Adrenal gland (tissue), 9 donors: ENCODE measurements at regions not wholly inside any gene's neighbourhood (a gene's known extent, or its start where the extent isn't known, plus 50 kb on each side); places are given as distances from the start of the nearest gene placed in this dataset.

Experiments used
- DNase-seq, 7 donors: peaks; one replicate each; pipeline ENCODE4 v3.0.0-alpha.2; 2019 to 2020
- H3K27ac ChIP-seq, 5 donors: fragments of 200-600 bp; sonication (generic) in 4 of 5; 1 replicate in 3 of 5; 2 replicates in 2 of 5; pipeline versions ENCODE4 v1.5.1 to v1.8.0; 2016 to 2020; ENCODE audit warnings: mild to moderate bottlenecking in 1 of 5
- H3K27me3 ChIP-seq: fragments of 200-600 bp; 2 replicates; pipeline ENCODE4 v1.8.0; 2021
- H3K36me3 ChIP-seq, 2 donors: fragments of 200-600 bp; replicated peaks in 1 of 2; 1 replicate in 1 of 2; 2 replicates in 1 of 2; pipeline versions ENCODE4 v1.5.1 to v1.8.0; 2018 to 2022
- H3K4me1 ChIP-seq, 2 donors: fragments of 200-600 bp; replicated peaks in 1 of 2; 1 replicate in 1 of 2; 2 replicates in 1 of 2; pipeline versions ENCODE4 v1.5.1 to v1.8.0; 2018 to 2021
- H3K4me3 ChIP-seq, 4 donors: fragments of 200-600 bp; sonication (generic) in 3 of 4; one replicate each; pipeline ENCODE4 v1.5.1; 2016 to 2018
- H3K9me3 ChIP-seq, 3 donors: fragments of 200-600 bp; sonication (generic) in 1 of 3; replicated peaks in 1 of 3; 1 replicate in 2 of 3; 2 replicates in 1 of 3; pipeline versions ENCODE4 v1.5.1 to v1.8.0; 2016 to 2021
- CTCF ChIP-seq, 6 experiments: fragments of 450-650 bp in 4 of 6; fragments of 200-600 bp in 2 of 6; sonication (generic) in 1 of 6; IDR thresholded peaks; 1 replicate in 5 of 6; 2 replicates in 1 of 6; pipeline versions ENCODE4 v1.5.1 to v1.8.0; 2016 to 2021; ENCODE audit warnings: antibody characterized with exemption in 6 of 6, mild to moderate bottlenecking in 2 of 6, moderate library complexity in 1 of 6
- POLR2A ChIP-seq, 2 donors: fragments of 450-650 bp; IDR thresholded peaks; one replicate each; pipeline ENCODE4 v1.6.1; 2017; ENCODE audit warnings: antibody characterized with exemption in 2 of 2, mild to moderate bottlenecking in 2 of 2, moderate library complexity in 1 of 2
- WGBS, 4 donors: extraction: QIAGEN DNeasy Blood & Tissue Kit in 2 of 4; methylation state at CpG; one replicate each; pipeline versions ENCODE4 v1.1.5 to v1.1.7; 2013 to 2017; 5-methylcytosine and 5-hydroxymethylcytosine counted together
- intact Hi-C, 2 donors: fragments of 100-400 bp; cut with DNase I; formaldehyde crosslinking; loops; one replicate each; pipeline versions ENCODE4 v1.14.1 to v1.15.0; 2022 to 2023
- donor health status: healthy with polysubstance abuse.
- donor health status: Bipolar disorder and iron deficiency.
- donor health status: DM: yes; HTN: yes; CAD: no.
- donor health status: DM: no; HTN: no; CAD: no.
- donor health status: DM: no; HTN: no; CAD: no.

GRCh38 chr2:150066490-150066889, 421.0 kb downstream of the RND3 start:
- no peak overlapping the region for H3K4me3 ChIP-seq
- WGBS, 4 donors, result 50 to 71% (median 67%) methylated on average over 1 of the region's 1 CpG

GRCh38 chr2:150063931-150064548, 423.4 kb downstream of the RND3 start:
- H3K4me1 ChIP-seq, result peaks cover 0 to 4% of the 10 kb centered on the region in 2 donors
- intact Hi-C loops, result no loop called here
- no peaks in the 10 kb centered on the region for H3K9me3 ChIP-seq
- 88 to 94% (median 91%) methylated on average over 6 of the region's 6 CpGs for WGBS, 4 donors
- no peak overlapping the region for H3K4me3 ChIP-seq
- no peaks in the 10 kb centered on the region for H3K27me3 ChIP-seq
- H3K27ac ChIP-seq, result no peak overlapping the region
- no peak for DNase-seq
- TF ChIP-seq CTCF (IDR thresholded peaks at IDR 0.05), result no peak
- no peak for TF ChIP-seq POLR2A (IDR thresholded peaks at IDR 0.05)
- H3K36me3 ChIP-seq, result no peaks in the 10 kb centered on the region

More at GRCh38 chr2:150066490-150066889, 421.0 kb downstream of the RND3 start:
- intact Hi-C loops, result no loop called here
- Histone ChIP-seq H3K27ac (no peak overlapping the region), H3K9me3 (no peaks in the 10 kb centered on the region), H3K36me3 (no peaks in the 10 kb centered on the region), H3K4me1 (peaks cover 0 to 4% of the 10 kb centered on the region in 2 donors), H3K27me3 (no peaks in the 10 kb centered on the region)
- TF ChIP-seq POLR2A (IDR thresholded peaks at IDR 0.05) (no peak), CTCF (IDR thresholded peaks at IDR 0.05) (no peak)
- no peak for DNase-seq

- Histone ChIP-seq H3K4me3 (no peak overlapping the region), H3K36me3 (no peaks in the 10 kb centered on the region), H3K4me1 (peaks cover 0 to 4% of the 10 kb centered on the region in 2 donors), H3K9me3 (no peaks in the 10 kb centered on the region), H3K27ac (no peak overlapping the region), H3K27me3 (no peaks in the 10 kb centered on the region)
- intact Hi-C loops, result no loop called here
- 93 to 97% (median 95%) methylated on average over 2 of the region's 2 CpGs for WGBS, 4 donors
- no peak for DNase-seq
- no peak for TF ChIP-seq CTCF (IDR thresholded peaks at IDR 0.05)
- TF ChIP-seq POLR2A (IDR thresholded peaks at IDR 0.05), result no peak
These were observed 424.0 kb downstream of the RND3 start for GRCh38 chr2:150063432-150063889.

GRCh38 chr2:150062416-150062815, 425.1 kb downstream of the RND3 start:
- peaks cover 0 to 4% of the 10 kb centered on the region in 2 donors for H3K4me1 ChIP-seq
- no peaks in the 10 kb centered on the region for H3K27me3 ChIP-seq
- DNase-seq, result no peak
- intact Hi-C loops, result no loop called here
- TF ChIP-seq CTCF (IDR thresholded peaks at IDR 0.05), result no peak
- TF ChIP-seq POLR2A (IDR thresholded peaks at IDR 0.05), result no peak
- no peaks in the 10 kb centered on the region for H3K36me3 ChIP-seq
- WGBS, 4 donors, result 43 to 75% (median 59%) methylated on average over 3 of the region's 3 CpGs
- no peaks in the 10 kb centered on the region for H3K9me3 ChIP-seq
- no peak overlapping the region for H3K27ac ChIP-seq
- H3K4me3 ChIP-seq, result no peak overlapping the region
